GM18502 (cell line): ENCODE measurements at regions not wholly inside any gene's neighbourhood (a gene's known extent, or its start where the extent isn't known, plus 50 kb on each side); places are given as distances from the start of the nearest gene placed in this dataset.

Experiments
- ATAC-seq: cut with Tn5 transposase; IDR thresholded peaks from one replicate; pipeline ENCODE4 v1.9.1; 2021; ENCODE audit warnings: mild to moderate bottlenecking; ENCODE audit not compliant: unreplicated experiment, poor library complexity

DNA sequence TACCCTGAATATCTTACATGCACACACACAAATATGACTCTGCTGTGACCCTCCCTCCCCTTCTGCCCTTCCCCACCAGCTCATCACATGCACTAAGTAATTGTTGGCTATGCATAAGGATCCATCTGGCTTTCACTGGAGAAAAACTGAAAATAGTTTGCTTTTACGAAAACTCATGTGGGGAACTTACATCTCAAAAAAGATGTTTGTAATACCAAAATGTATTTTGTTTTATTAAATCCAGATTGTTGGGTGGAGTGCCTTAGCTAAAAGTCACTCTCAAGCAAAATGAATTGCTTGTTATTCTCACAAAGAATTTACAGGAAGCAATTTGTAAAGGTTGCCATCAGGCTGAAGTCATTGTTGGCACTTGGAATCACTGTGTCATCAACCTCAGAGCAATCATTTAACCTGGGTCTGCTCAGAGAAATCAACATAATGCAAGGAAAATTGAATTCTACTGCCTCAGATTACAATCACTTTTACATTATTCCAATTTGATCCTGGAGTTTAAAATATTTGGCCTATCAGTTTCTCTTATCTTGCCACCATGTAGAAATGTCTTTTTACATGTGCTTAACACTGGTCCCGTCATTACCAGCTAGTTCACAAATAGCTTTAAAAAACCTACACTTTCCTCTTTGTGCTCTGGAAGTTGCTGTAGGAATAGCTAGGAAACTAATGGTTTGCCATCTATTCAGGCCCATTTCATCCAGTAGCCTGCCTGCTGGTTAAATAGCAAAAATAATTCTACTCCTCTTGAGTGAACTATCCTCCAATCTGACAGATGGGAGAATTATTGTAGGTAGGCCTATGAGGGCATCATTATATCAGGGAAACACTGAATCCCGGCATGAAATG lies 90.3 kb upstream of the TMEM17 start:
- no peak for ATAC-seq

- no peak for ATAC-seq
Measured at GRCh38 chr2:62595474-62595873, 89.5 kb upstream of the TMEM17 start.

GRCh38 chr2:62593825-62594224 lies 87.8 kb upstream of the TMEM17 start:
- no peak for ATAC-seq

DNA sequence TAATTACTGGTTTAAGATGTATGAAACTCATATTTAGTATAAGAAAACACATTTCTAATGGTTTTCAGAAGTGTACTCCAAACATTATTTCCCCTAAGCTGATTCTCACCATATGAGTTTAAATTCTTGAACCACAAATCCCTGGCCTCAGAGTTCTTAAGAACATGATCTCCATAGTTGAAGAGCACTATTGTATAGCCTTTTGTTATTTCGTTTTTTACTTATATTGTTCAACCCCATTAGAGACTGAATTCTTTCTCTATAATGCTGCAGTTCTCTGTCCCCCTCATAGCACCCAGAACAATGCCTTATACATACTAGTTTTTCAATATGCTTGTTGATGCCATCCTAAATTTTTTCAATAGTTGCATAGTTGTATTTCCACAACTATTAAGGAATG lies 85.5 kb upstream of the TMEM17 start:
- no peak for ATAC-seq

DNA sequence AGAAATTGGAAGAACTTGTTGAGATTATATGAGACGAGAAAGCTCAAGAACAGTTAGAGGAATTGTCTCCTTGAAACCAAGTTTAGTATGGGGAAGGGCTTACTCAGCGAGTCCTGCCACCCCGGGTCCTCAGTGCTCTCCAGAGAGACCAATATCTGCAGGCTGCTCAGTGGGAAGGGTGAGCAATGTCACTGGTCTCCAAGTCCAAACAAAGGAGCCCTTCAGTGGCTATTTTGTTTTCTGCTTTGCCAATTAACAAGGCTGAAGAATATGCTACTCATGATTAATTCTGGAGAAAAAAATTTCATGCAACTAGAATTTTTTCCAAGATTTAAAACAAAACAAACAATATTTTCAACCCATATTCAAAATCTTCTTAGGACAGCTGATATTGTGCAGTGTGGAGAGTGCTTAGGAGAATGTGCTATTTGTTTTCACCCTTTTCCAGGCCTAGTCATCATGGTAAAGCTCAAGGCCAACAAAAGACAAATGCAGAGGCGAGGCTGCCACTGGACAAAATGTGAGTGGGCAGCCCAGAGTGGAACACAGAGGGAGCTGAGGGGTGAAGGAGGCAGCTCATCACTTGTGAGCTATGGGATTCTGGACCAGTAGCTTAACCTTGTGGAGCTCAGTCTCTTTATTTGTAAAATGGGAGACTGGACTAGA lies 83.8 kb upstream of the TMEM17 start:
- ATAC-seq = no peak

- ATAC-seq = no peak
Measured at GRCh38 chr2:62587592-62587991, 81.6 kb upstream of the TMEM17 start.

GRCh38 chr2:62586981-62587380 lies 81.0 kb upstream of the TMEM17 start:
- peak; percentile 66 for ATAC-seq

DNA sequence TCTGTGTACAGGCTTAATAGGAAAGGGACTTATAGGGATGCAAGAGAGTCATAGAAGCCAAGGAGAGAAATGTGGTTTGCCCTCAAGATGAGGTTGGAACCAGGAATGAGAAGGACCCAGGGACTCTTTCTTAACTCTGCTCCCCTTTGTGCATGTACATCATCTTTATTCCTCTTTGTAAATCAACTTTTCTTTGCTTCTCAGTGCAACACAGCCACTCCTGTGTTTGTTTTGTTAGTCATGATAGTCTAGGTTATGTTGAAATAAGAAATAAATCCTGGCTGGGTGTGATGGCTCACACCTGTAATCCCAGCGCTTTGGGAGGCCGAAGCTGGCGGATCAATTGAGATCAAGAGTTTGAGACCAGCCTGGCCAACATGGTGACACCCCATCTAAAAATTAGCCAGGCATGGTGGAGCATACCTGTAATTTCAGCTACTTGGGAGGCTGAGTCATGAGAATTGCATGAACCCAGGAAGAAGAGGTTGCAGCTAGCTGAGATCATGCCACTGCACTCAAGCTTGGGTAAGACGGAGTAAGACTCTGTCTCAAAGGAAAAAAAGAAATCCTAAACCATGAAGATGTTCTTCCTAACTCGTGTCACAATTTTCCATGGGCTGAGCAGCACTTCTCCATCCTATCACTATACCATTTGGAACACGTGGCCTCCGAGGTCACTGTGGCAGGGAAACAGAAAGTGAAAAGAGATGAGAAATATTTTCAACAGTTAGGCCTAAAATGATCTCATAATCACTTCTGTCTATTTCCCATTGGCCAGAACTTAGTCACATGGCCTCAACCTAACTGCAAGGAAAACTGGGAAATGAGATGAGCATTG lies 73.0 kb upstream of the TMEM17 start:
- ATAC-seq = no peak

DNA sequence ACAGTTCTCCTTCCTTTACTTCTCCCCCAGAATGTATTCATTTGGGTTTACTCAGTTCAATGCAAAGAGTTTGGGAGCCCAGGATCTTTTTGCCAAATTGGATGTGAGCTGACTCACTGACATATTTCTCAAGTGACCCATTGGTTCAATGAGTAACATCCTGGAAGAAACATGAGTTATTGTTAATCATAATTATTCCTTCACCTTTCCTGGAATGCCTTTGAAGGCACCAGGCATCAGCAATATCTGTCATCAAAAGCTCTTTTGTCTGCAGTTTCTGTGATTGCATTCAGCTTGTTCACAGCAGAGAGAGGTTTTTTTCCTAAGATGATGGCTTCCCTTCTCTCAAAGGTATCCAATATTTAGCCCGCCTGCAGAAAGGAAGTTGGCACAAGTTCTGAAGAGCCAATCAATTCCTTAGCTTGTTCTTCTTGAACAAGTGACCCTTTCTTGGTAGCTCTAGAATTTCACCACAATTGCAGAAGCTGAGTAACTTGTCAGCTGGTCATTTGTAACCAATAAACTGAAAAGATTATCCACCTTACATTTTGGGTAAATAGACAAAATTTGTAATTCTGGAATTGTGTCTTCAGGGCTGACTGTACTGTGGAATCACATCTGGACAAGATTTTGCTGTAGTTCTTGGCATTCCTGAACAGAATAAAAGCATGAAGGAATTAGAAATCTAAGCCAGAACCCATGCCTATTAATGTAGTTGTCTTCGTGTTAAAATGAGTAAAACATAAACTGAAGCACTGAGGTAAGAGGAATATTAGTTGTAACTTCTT lies 72.2 kb upstream of the TMEM17 start:
- no peak for ATAC-seq

GRCh38 chr2:62576276-62576939 lies 70.4 kb upstream of the TMEM17 start:
- no peak for ATAC-seq

DNA sequence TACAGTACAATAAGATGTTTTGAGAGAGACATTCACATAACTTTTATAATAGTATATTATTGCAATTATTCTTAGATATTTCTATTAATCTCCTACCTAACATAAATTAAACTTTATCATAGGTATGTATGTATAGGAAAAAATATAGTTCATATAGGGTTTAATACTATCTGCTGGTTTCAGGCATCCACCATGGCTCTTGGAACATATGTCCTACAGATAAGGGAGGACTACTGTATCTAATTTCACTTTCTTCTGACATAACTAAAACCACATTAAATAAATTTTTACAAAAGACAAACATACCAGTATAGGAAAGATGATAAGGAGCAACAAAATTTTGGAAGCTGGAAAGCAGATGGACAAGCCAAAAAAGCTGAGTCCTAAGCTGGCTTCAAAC lies 67.9 kb upstream of the TMEM17 start:
- ATAC-seq = no peak

DNA sequence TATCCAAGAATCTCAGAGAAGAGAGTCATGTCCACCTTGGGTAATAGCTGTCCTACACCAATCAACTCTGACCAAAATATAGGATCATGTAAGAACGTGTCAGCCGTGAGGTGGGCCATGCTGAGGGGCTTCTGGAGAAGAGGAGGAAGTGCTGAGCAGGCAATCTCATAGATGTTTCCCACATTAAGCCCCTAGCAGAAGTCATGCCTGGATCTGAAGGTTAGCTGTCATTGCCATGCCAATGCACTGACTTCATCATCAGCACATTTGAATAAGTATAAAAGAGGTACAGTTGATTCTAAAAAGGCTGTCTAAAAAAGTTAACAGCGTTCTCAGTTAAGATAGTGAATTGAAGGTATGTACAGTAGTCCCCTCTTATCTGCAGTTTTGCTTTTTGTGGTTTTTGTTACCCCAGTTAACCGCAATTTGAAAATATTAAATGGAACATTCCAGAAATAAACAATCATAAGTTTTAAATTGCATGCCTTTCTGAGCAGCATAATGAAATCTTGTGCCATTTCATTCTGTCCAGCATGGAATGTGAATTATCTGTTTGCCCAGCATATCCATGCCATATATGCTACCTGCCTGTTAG lies 67.2 kb upstream of the TMEM17 start:
- ATAC-seq = no peak

DNA sequence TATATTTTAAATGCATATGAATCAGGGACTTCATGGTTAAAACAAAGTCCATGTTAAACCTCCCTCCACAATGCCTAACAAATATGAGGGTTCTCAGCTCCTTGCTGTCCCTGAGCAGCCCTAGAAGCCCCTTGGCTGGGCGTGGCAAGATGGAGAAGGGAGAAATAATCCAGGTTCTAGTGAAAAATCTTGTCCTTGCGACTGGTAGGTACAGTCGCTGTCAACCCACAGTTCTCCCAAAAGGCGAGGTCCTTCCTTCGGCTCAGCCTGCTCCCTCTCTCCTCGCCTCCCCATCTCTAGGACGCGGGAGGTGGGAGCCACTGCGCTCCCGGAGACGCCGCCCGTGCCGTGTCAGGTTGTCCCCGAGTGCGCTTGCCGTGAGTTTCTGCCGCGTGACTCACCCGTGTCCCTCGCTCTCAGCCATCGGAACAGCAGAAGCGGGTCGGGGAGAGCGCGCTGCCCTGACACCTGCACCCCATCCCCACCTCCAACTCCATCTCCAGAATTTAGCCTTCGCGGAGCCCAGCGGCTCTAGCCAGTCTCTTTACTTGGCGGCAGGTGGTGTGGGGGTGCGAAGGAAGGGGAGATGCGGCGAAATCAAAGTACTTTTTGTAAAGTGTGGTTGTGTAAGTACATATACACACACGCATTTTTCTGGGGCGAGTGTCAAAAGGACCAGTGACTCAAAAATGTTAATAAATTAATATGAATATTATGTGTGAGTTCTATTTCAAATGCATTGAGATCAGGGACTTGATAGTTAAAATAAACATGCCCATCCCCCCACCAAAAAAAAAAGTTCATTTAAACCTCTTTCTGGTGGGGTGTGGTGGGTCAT lies 65.1 kb upstream of the TMEM17 start:
- ATAC-seq = no peak

GRCh38 chr2:62569907-62570841 lies 64.2 kb upstream of the TMEM17 start:
- ATAC-seq = no peak

DNA sequence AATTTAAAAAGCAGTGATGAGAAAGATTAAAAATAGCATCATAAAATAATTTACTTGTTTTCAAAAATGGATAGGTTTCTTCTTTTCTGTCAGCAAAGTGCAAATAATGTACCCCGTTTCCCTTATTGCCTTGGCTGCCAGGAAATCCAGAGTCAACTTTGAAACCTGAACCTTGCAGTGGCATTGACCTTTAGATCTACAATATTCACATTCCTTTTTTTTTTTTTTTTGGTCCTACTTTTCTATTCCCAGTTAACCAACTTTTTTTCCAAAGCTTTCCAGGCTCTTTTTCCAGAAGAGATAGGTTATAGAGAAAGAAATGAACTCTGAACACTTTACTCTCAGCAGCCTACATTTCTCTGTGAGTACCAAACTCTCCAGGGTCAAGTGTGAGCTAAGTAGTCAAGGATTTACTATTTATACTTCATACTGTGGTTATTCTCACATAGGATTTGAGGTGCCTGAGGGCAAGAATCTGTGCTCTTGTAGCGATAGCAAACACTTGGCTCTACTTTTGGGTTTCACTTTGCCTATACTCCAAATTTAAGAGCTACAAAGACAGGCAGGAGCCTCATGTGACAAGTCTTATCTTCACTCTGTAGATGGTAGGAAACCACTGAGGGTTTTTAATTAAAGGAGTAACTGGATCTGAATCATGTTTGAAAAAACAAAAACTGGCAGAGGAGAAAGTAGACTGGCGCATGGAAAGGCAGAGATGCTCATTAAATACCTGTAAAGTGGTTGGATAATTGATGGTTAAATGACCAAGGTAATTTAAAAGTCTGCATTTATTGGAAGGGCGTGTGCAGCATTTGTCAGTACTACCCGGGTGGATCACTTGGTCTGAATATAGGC lies 63.2 kb upstream of the TMEM17 start:
- ATAC-seq = no peak

GRCh38 chr2:62568074-62568473 lies 62.1 kb upstream of the TMEM17 start:
- ATAC-seq = no peak
